K562 (cell line): ENCODE measurements at regions not wholly inside any gene's neighbourhood (a gene's known extent, or its start where the extent isn't known, plus 50 kb on each side); places are given as distances from the start of the nearest gene placed in this dataset.

Source experiments
- CTCF ChIP-seq, 3 experiments: IDR thresholded peaks in 2 of 3; conservative IDR thresholded peaks in 1 of 3; 2 replicates each; pipeline ENCODE4 v1.5.1; 2011 to 2012; ENCODE audit warnings: low read length in 3 of 3, mild to moderate bottlenecking in 3 of 3, control low read depth in 2 of 3, improper control_type of control experiment in 1 of 3, inconsistent platforms in 1 of 3, low read depth in 1 of 3, mixed read lengths in 1 of 3, moderate library complexity in 1 of 3; ENCODE audit not compliant: insufficient read depth in 2 of 3
- HIVEP1 ChIP-seq: fragments of 250-450 bp; sonication (Bioruptor Pico); IDR thresholded peaks from 2 replicates; pipeline ENCODE4 v1.4.0; 2020; ENCODE audit warnings: mild to moderate bottlenecking
- JUN ChIP-seq, 2 experiments: sonication (generic) in 1 of 2; formaldehyde crosslinking in 1 of 2; IDR thresholded peaks; 2 replicates each; pipeline versions ENCODE4 v1.6.1 to v1.8.0; 2012 to 2022; ENCODE audit warnings: borderline replicate concordance in 2 of 2, mild to moderate bottlenecking in 2 of 2, improper control_type of control experiment in 1 of 2, low read depth in 1 of 2, low read length in 1 of 2, missing genetic modification reagents in 1 of 2
- MYC ChIP-seq, 2 experiments: fragments of 250-450 bp in 1 of 2; sonication (Bioruptor Pico) in 1 of 2; IDR thresholded peaks; 2 replicates each; pipeline versions ENCODE4 v1.5.1 to v1.6.1; 2012 to 2021; ENCODE audit warnings: low read depth in 2 of 2, borderline replicate concordance in 1 of 2, improper control_type of control experiment in 1 of 2, low read length in 1 of 2, mild to moderate bottlenecking in 1 of 2, moderate library complexity in 1 of 2
- POLR2AphosphoS5 ChIP-seq: IDR thresholded peaks from 2 replicates; pipeline ENCODE4 v1.6.1; 2011; ENCODE audit warnings: mild to moderate bottlenecking, low read depth, low read length, moderate library complexity; ENCODE audit not compliant: control insufficient read depth, insufficient read depth
- RERE ChIP-seq: sonication (generic); formaldehyde crosslinking; IDR thresholded peaks from 2 replicates; pipeline ENCODE4 v1.8.0; 2023; ENCODE audit warnings: missing genetic modification reagents, mild to moderate bottlenecking, borderline replicate concordance
- SMARCB1 ChIP-seq: IDR thresholded peaks from 2 replicates; pipeline ENCODE4 v1.6.1; 2011; ENCODE audit warnings: improper control_type of control experiment, low read depth; ENCODE audit not compliant: insufficient read length
- TAF1 ChIP-seq: IDR thresholded peaks from 2 replicates; pipeline ENCODE4 v1.6.1; 2011; ENCODE audit warnings: mild to moderate bottlenecking, low read length, moderate library complexity; ENCODE audit not compliant: insufficient read depth, control insufficient read depth, severe bottlenecking; ENCODE audit errors: extremely low read depth
- ZNF143 ChIP-seq: sonication (generic); formaldehyde crosslinking; IDR thresholded peaks from 2 replicates; pipeline ENCODE4 v1.9.0; 2022; ENCODE audit warnings: mild to moderate bottlenecking, missing genetic modification reagents

GRCh38 chr1:90798344-90798743 is 81.2 kb upstream of the BARHL2 start:
- no peak for TF ChIP-seq CTCF (IDR thresholded peaks at IDR 0.05 in 2 of 3, conservative IDR thresholded peaks at IDR 0.05 in 1 of 3; ENCODE audit: insufficient read depth in 2 of 3, low read depth in 1 of 3, low read length in 3 of 3)
- no peak for TF ChIP-seq RERE (CRISPR knock-in tag)
- TF ChIP-seq ZNF143: no peak
- no peak for TF ChIP-seq POLR2AphosphoS5
- TF ChIP-seq MYC (IDR thresholded peaks at IDR 0.05; ENCODE audit: low read depth, low read length): no peak
- TF ChIP-seq MYC (CRISPR knock-in tag; IDR thresholded peaks at IDR 0.05; ENCODE audit: borderline replicate concordance, low read depth): no peak
- TF ChIP-seq HIVEP1: no peak
- no peak for TF ChIP-seq SMARCB1
- TF ChIP-seq JUN (IDR thresholded peaks at IDR 0.05; ENCODE audit: borderline replicate concordance, low read depth, low read length): no peak
- no peak for TF ChIP-seq JUN (CRISPR knock-in tag; IDR thresholded peaks at IDR 0.05; ENCODE audit: borderline replicate concordance)
- no peak for TF ChIP-seq TAF1
